MCF 10A (cell line): ENCODE measurements at regions not wholly inside any gene's neighbourhood (a gene's known extent, or its start where the extent isn't known, plus 50 kb on each side); places are given as distances from the start of the nearest gene placed in this dataset.

Experiments
- BruUV-seq: library from RNA; stranded (reverse); fragments of 400-500 nt; replicated peaks from 2 replicates; lab custom pipeline; 2021; lab: Mats Ljungman, UMichigan
- CTCF ChIA-PET: fragments of 300-600 bp; sonication (Branson Sonifier 250); formaldehyde crosslinking; extraction: SDS; loops from one replicate; lab custom pipeline; 2021; ENCODE audit warnings: antibody characterized with exemption, inconsistent platforms; lab: Yijun Ruan, JAX
- POLR2A ChIA-PET: fragments of 300-600, 350-650 bp; sonication (Branson Sonifier 250); formaldehyde crosslinking; extraction: SDS; loops from one replicate; lab custom pipeline; 2020; ENCODE audit warnings: antibody characterized with exemption, inconsistent platforms; lab: Yijun Ruan, JAX
- DNase-seq: peaks from one replicate; pipeline ENCODE4 v3.0.0-alpha.2; 2018; ENCODE audit not compliant: unreplicated experiment
- H3K27ac Mint-ChIP-seq: one replicate; pipeline ENCODE4 v1.8.0; 2022; ENCODE audit warnings: mild to moderate bottlenecking, low read depth, mixed read lengths; ENCODE audit not compliant: unreplicated experiment
- H3K27me3 Mint-ChIP-seq: one replicate; pipeline ENCODE4 v1.8.0; 2022; ENCODE audit warnings: mixed read lengths; ENCODE audit not compliant: insufficient read depth, unreplicated experiment
- H3K36me3 Mint-ChIP-seq: one replicate; pipeline ENCODE4 v1.8.0; 2022; ENCODE audit warnings: mild to moderate bottlenecking, moderate library complexity, mixed read lengths; ENCODE audit not compliant: insufficient read depth, unreplicated experiment
- H3K4me1 Mint-ChIP-seq: one replicate; pipeline ENCODE4 v1.8.0; 2022; ENCODE audit warnings: mixed read lengths; ENCODE audit not compliant: insufficient read depth, unreplicated experiment
- H3K4me3 Mint-ChIP-seq: one replicate; pipeline ENCODE4 v1.8.0; 2022; ENCODE audit warnings: mild to moderate bottlenecking, moderate library complexity, mixed read lengths; ENCODE audit not compliant: unreplicated experiment
- H3K9me3 Mint-ChIP-seq: one replicate; pipeline ENCODE4 v1.8.0; 2022; ENCODE audit warnings: mixed read lengths; ENCODE audit not compliant: unreplicated experiment
- intact Hi-C: fragments of 100-400 bp; cut with micrococcal nuclease; formaldehyde crosslinking; loops from 2 replicates; pipeline ENCODE4 v1.14.1; 2022
- TF ChIP-seq, protein P1 (sequence below): fragments of 200-600 bp; IDR thresholded peaks from one replicate; pipeline ENCODE4 v1.8.0; 2022; ENCODE audit warnings: antibody characterized with exemption, mild to moderate bottlenecking; ENCODE audit not compliant: unreplicated experiment

DNA sequence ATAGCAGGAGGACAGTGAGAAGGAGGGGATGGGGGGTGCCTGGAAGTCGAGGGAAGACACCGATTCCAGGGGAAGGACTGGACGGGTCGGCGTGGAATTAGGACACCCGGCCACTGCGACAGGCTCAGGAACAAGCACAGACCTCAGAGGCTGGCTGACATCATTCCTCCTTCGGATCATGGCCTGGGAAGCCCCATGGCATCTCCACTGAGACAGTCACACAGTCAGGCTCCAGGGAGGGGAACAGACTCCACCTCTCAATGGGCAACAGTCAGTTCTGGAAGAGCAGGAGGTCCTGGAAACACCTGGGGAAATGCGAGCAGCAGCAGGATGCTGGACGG, 67.9 kb upstream of the FBRSL1 start:
- Mint-ChIP-seq H3K4me1 (peaks cover 6% of the 10 kb centered on the region), H3K27me3 (peaks cover 80% of the 10 kb centered on the region), H3K36me3 (no peaks in the 10 kb centered on the region), H3K27ac (no peak overlapping the region), H3K4me3 (no peak overlapping the region), H3K9me3 (no peaks in the 10 kb centered on the region)
- BruUV-seq: no TSS peak
- ChIA-PET CTCF (no interaction called here), POLR2A (no interaction called here)
- intact Hi-C loops: no loop called here
- DNase-seq: no peak
- TF ChIP-seq, protein P1, sequence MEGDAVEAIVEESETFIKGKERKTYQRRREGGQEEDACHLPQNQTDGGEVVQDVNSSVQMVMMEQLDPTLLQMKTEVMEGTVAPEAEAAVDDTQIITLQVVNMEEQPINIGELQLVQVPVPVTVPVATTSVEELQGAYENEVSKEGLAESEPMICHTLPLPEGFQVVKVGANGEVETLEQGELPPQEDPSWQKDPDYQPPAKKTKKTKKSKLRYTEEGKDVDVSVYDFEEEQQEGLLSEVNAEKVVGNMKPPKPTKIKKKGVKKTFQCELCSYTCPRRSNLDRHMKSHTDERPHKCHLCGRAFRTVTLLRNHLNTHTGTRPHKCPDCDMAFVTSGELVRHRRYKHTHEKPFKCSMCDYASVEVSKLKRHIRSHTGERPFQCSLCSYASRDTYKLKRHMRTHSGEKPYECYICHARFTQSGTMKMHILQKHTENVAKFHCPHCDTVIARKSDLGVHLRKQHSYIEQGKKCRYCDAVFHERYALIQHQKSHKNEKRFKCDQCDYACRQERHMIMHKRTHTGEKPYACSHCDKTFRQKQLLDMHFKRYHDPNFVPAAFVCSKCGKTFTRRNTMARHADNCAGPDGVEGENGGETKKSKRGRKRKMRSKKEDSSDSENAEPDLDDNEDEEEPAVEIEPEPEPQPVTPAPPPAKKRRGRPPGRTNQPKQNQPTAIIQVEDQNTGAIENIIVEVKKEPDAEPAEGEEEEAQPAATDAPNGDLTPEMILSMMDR: no peak

DNA sequence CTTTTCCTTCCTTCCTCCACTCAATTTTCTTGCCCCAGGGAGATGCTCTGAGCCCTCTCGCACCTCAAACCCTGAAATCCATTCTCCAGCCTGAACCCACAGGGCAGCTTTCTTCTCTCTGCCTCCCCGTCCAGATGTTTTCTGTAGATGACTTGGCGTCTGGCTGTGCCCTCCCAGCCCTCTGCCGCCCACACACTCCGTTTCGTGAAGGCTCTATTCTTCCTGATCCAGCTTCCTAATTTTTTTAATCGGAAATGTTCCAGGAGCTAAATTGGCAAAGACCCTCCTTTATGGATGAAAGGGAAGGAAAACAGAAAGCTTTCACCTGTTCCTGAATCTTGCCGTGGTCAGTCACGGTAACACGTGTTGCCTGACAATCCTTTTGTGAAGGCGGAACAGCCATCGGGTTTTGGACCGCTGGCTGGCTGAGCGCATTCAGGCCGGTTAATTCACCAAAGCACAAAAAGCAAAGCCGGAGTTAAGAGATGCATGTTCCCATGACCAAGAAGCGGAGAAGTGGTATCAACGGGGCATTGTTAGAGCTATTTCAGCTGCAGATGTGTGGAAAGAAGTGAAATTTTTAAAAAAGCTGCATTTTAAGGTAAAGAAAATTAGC, 70.2 kb upstream of the FBRSL1 start:
- no peak overlapping the region for H3K27ac Mint-ChIP-seq
- intact Hi-C loops: no loop called here
- no TSS peak for BruUV-seq
- peaks cover 6% of the 10 kb centered on the region for H3K4me1 Mint-ChIP-seq
- H3K36me3 Mint-ChIP-seq: no peaks in the 10 kb centered on the region
- ChIA-PET CTCF (interaction anchor here (0.6 kb wide), 1 partner anchor 141 kb away, joined by 4 read pairs; no protein-coding TSS in a partner anchor), POLR2A (no interaction called here)
- no peak overlapping the region for H3K4me3 Mint-ChIP-seq
- TF ChIP-seq, protein P1: no peak
- peaks cover 63% of the 10 kb centered on the region for H3K27me3 Mint-ChIP-seq
- no peak for DNase-seq
- no peaks in the 10 kb centered on the region for H3K9me3 Mint-ChIP-seq

DNA sequence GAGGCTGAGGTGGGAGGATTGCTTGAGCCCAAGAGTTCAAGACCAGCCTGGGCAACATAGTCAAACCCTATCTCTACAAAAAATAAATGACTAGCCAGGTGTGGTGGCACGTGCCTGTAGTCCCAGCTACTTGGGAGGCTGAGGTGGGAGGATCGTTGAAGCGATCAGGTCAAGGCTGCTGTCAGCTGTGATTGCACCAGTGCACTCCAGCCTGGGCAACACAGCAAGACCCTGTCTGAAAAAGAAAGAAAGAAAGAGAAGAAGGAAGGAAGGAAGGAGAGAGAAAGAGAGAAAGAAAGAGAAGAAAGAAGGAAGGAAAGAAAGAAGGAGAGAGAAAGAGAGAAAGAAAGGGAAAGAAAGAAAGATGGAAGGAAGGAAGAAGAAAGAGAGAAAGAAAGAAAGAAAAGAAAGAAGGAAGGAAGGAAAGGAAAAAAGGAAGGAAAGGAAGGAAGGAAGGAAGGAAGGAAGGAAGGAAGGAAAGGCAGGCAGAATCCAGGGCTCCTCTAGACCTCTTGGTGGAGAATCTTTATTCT, 71.5 kb upstream of the FBRSL1 start:
- DNase-seq: no peak
- CTCF ChIA-PET: interaction anchor here (1.0 to 1.6 kb wide), 2 partner anchors 145 to 196 kb away, joined by 3 to 7 read pairs; no protein-coding TSS in a partner anchor
- Mint-ChIP-seq H3K4me1 (peaks cover 6% of the 10 kb centered on the region), H3K4me3 (no peak overlapping the region), H3K36me3 (no peaks in the 10 kb centered on the region), H3K27me3 (peaks cover 61% of the 10 kb centered on the region), H3K9me3 (no peaks in the 10 kb centered on the region), H3K27ac (no peak overlapping the region)
- no TSS peak for BruUV-seq
- intact Hi-C loops: no loop called here
- POLR2A ChIA-PET: no interaction called here
- TF ChIP-seq, protein P1: no peak

DNA sequence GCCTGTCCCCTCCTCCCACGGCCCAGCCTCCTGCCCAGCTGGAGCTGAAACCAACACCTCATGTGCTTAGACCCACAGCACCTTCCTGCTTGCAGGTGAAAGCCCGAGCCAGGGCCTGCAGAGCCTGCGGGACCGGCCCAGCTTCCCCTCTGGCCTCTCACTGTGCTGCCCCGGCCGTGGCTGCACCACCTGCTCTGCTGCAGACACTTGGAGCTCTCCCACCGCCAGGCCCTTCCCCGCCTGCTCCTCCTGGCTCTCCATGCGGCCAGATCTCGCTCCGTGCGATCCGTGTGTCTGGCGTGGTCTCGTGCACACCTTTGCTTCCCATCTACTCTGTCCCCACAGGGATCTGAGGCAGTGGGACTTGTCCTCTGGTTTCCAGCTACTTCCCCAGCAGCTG, 72.2 kb upstream of the FBRSL1 start:
- intact Hi-C loops: no loop called here
- POLR2A ChIA-PET: no interaction called here
- Mint-ChIP-seq H3K36me3 (no peaks in the 10 kb centered on the region), H3K4me1 (peaks cover 3% of the 10 kb centered on the region), H3K4me3 (no peak overlapping the region), H3K9me3 (no peaks in the 10 kb centered on the region), H3K27me3 (peaks cover 54% of the 10 kb centered on the region), H3K27ac (no peak overlapping the region)
- TF ChIP-seq, protein P1: no peak
- no TSS peak for BruUV-seq
- CTCF ChIA-PET: interaction anchor here (0.5 to 1.6 kb wide), 6 partner anchors 143 to 263 kb away, joined by 3 to 7 read pairs (median 4); no protein-coding TSS in a partner anchor
- no peak for DNase-seq
